HG03039 (cell line): ENCODE measurements at regions not wholly inside any gene's neighbourhood (a gene's known extent, or its start where the extent isn't known, plus 50 kb on each side); places are given as distances from the start of the nearest gene placed in this dataset.
"Not testable (repeated sequence)": the region's sequence is repeated elsewhere in the genome, so short reads cannot be mapped to it uniquely, and the experiment has no call there.

Source experiments
- ATAC-seq: cut with Tn5 transposase; IDR thresholded peaks from one replicate; pipeline ENCODE4 v1.9.1; 2021; ENCODE audit warnings: mild to moderate bottlenecking, moderate library complexity; ENCODE audit not compliant: unreplicated experiment

- no peak for ATAC-seq
Observed at GRCh38 chr10:89944138-89944537, 242.7 kb downstream of the KIF20B start.

- no peak for ATAC-seq
Observed at GRCh38 chr10:89946106-89946505, 244.7 kb downstream of the KIF20B start.

- ATAC-seq = no peak
Observed at GRCh38 chr10:89949496-89949895, 248.1 kb downstream of the KIF20B start.

- no peak for ATAC-seq
Observed at GRCh38 chr10:89952325-89952724, 250.9 kb downstream of the KIF20B start.

- no peak for ATAC-seq
Observed at GRCh38 chr10:89952751-89953150, 251.4 kb downstream of the KIF20B start.

GRCh38 chr10:89954061-89954460, 252.7 kb downstream of the KIF20B start:
- ATAC-seq = no peak

GRCh38 chr10:89954787-89955566, 253.6 kb downstream of the KIF20B start:
- no peak for ATAC-seq

GRCh38 chr10:89959433-89960110, 258.2 kb downstream of the KIF20B start:
- no peak for ATAC-seq

- ATAC-seq = no peak
Observed at GRCh38 chr10:89963451-89964102, 262.2 kb downstream of the KIF20B start.

GRCh38 chr10:89966211-89966610, 264.8 kb downstream of the KIF20B start:
- ATAC-seq = no peak

GRCh38 chr10:89973326-89973725, 271.9 kb downstream of the KIF20B start:
- ATAC-seq = no peak

GRCh38 chr10:89975071-89975470, 273.7 kb downstream of the KIF20B start:
- ATAC-seq = no peak

- no peak for ATAC-seq
Observed at GRCh38 chr10:89975771-89976170, 274.4 kb downstream of the KIF20B start.

- no peak for ATAC-seq
Observed at GRCh38 chr10:89978081-89978480, 276.7 kb downstream of the KIF20B start.

- no peak for ATAC-seq
Observed at GRCh38 chr10:89979726-89980125, 278.3 kb downstream of the KIF20B start.

GRCh38 chr10:89980166-89980565, 278.8 kb downstream of the KIF20B start:
- no peak for ATAC-seq

GRCh38 chr10:89981891-89982290, 280.5 kb downstream of the KIF20B start:
- ATAC-seq = no peak

GRCh38 chr10:89985446-89985845, 284.1 kb downstream of the KIF20B start:
- ATAC-seq = no peak

- not testable (repeated sequence) for ATAC-seq
Observed at GRCh38 chr10:89988361-89988760, 287.0 kb downstream of the KIF20B start.

GRCh38 chr10:89992575-89992974, 291.2 kb downstream of the KIF20B start:
- ATAC-seq = no peak

GRCh38 chr10:90007226-90007625, 305.8 kb downstream of the KIF20B start:
- no peak for ATAC-seq

- ATAC-seq = not testable (repeated sequence)
Observed at GRCh38 chr10:90011281-90011680, 309.9 kb downstream of the KIF20B start.
